Activated naive CD8-positive, alpha-beta T cell treated with anti-CD3 and anti-CD28 coated beads, Interleukin-2, amount 10 ng/mL, durations not matched to agents 7 days and 5 days (primary cell): ENCODE measurements at regions not wholly inside any gene's neighbourhood (a gene's known extent, or its start where the extent isn't known, plus 50 kb on each side); places are given as distances from the start of the nearest gene placed in this dataset.

Experiments
- ATAC-seq: fragments of 150-1000 bp; cut with Tn5 transposase; one replicate; pipeline ENCODE4 v1.10.0; 2021; ENCODE audit warnings: low read depth, moderate library complexity
- POLR2A ChIA-PET: fragments of 350-600 bp; sonication (Branson Sonifier 250); formaldehyde crosslinking; loops from one replicate; lab custom pipeline; 2021; ENCODE audit warnings: antibody characterized with exemption; lab: Charles Lee
- DNase-seq: peaks from one replicate; pipeline ENCODE4 v3.0.0; 2021
- H3K27ac Mint-ChIP-seq: one replicate; pipeline ENCODE4 v1.8.0; 2022; ENCODE audit warnings: mild to moderate bottlenecking, mixed read lengths
- H3K27me3 Mint-ChIP-seq: one replicate; pipeline ENCODE4 v1.8.0; 2022; ENCODE audit warnings: mild to moderate bottlenecking, moderate library complexity, mixed read lengths
- H3K36me3 Mint-ChIP-seq: one replicate; pipeline ENCODE4 v1.8.0; 2021; ENCODE audit warnings: mild to moderate bottlenecking, mixed read lengths
- H3K4me1 Mint-ChIP-seq: one replicate; pipeline ENCODE4 v1.8.0; 2021; ENCODE audit warnings: mixed read lengths
- H3K4me3 Mint-ChIP-seq: one replicate; pipeline ENCODE4 v1.8.0; 2022; ENCODE audit warnings: mild to moderate bottlenecking, moderate library complexity, mixed read lengths
- H3K9me3 Mint-ChIP-seq: one replicate; pipeline ENCODE4 v1.8.0; 2021; ENCODE audit warnings: mixed read lengths

DNA sequence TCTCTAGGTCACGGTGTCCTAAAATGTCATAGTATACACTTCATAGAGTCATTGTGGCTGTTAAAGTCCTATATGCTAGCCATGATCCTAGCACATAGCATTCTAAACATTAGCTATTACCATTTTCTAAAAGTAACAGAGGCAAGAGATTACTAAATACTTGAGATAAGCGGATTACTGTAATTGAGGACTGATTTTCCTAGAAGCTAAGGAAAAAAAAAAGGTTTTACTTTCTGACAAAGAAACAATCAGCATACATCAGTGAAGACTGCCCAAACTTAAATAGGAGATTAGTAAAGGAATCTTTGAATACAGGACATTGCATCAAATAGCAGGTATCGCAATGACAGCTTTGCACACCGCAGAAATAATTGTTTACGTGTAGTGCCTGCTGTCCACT, 91.3 kb upstream of the HNRNPU start:
- DNase-seq (no peak), ATAC-seq (no peak)
- POLR2A ChIA-PET = no interaction called here
- Mint-ChIP-seq H3K4me3 (no peak overlapping the region), H3K4me1 (peaks cover 4% of the 10 kb centered on the region), H3K9me3 (no peaks in the 10 kb centered on the region), H3K27ac (no peak overlapping the region), H3K36me3 (no peaks in the 10 kb centered on the region), H3K27me3 (peaks cover 7% of the 10 kb centered on the region)

DNA sequence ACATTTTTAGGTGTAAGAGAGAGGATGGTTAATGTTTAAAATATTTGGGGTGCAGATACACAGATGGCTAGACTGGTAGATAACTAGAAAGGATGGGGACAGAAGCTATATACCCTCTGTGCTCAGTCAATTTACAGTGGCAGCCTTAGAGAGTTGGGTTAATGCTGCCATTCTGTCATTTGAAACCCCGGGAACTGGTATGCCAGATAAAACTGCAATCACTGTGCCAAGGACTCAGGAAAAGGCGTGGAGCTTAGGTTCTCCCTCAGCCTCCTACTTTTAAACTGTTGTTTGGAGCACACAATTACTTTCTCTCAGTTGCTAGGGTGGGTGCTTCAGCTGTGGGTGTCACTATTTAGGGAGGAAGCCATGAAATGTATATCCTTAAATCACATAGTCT, 90.0 kb upstream of the HNRNPU start:
- POLR2A ChIA-PET = no interaction called here
- ATAC-seq = no peak
- Mint-ChIP-seq H3K27ac (no peak overlapping the region), H3K36me3 (no peaks in the 10 kb centered on the region), H3K4me1 (peaks cover 4% of the 10 kb centered on the region), H3K9me3 (no peaks in the 10 kb centered on the region), H3K27me3 (peaks cover 7% of the 10 kb centered on the region), H3K4me3 (no peak overlapping the region)
- no peak for DNase-seq

DNA sequence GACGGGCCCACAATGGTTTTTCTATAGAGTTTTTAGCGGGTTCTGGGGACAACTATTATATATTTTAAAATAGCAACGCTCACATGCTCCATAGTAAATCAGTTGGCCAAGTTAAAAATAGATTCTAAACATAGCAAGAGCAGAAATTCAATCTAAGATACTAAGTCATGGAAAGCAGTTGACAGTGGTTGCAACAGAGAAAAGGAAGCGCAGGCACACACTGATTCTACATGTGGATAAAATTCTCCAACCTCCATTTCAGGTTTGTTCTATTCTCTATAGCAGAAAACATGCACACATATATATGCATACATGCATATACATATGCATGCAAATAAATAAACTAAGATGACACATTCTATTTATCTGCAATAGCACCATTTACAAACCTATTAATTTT, 89.6 kb upstream of the HNRNPU start:
- Mint-ChIP-seq H3K36me3 (no peaks in the 10 kb centered on the region), H3K27me3 (peaks cover 7% of the 10 kb centered on the region), H3K4me1 (peaks cover 4% of the 10 kb centered on the region), H3K9me3 (no peaks in the 10 kb centered on the region), H3K27ac (no peak overlapping the region), H3K4me3 (no peak overlapping the region)
- ATAC-seq = no peak
- no peak for DNase-seq
- POLR2A ChIA-PET = no interaction called here

DNA sequence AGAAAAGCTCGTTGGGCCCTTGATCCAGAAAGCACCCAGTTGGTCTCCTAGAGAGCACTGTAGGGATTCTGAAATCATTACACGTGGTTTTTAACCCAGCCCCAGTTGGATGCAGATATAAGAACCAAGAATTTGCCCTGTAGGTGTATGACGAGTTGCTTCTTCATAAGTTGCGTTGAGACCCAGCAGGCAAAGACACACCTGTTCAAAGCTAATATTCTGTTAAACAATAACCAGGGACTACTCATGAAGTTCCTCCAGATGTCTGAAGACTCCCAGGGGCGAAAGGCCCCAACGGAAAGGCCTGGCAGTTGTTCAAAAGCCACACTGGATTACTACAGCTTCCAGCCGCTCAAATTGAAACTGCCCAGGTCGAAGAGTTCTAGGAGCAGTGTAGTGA, 88.6 kb upstream of the HNRNPU start:
- Mint-ChIP-seq H3K36me3 (no peaks in the 10 kb centered on the region), H3K27ac (no peak overlapping the region), H3K27me3 (peaks cover 7% of the 10 kb centered on the region), H3K4me3 (no peak overlapping the region), H3K9me3 (no peaks in the 10 kb centered on the region), H3K4me1 (peaks cover 4% of the 10 kb centered on the region)
- no peak for ATAC-seq
- POLR2A ChIA-PET = no interaction called here
- DNase-seq = no peak

DNA sequence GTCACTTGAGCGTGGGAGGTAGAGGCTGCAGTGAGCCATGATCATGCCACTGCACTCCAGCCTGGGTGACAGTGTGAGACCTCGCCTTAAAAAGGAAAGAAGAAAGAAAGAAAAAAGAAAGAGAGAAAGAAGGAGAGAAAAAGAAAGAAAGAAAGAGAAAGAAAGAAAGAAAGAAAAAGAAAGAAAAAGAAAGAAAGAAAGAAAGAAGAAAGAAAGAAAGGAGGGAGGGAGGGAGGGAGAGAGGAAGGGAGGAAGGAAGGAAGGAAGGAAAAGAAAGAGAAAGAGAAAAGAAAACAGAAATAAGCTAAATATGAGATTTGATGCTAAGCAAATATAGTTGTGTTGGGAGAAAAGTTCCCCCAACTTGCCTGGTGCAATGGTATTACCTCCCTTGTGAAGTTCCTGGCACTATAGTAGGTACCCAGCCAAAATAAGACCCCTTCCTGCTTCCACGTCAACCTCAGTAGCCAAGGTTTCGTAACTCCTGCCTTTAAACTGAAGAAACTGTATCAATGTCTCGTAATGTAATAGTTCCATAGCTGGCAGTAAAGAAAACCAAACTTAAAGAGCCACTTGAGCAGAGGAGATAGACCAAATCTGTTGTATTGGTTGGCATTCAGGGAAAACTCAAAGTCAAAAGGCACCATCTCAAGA, 88.1 kb upstream of the HNRNPU start:
- H3K4me3 Mint-ChIP-seq = no peak overlapping the region
- peaks cover 7% of the 10 kb centered on the region for H3K27me3 Mint-ChIP-seq
- no peaks in the 10 kb centered on the region for H3K9me3 Mint-ChIP-seq
- DNase-seq = no peak
- ATAC-seq = no peak
- H3K4me1 Mint-ChIP-seq = no peaks in the 10 kb centered on the region
- no peak overlapping the region for H3K27ac Mint-ChIP-seq
- POLR2A ChIA-PET = no interaction called here
- H3K36me3 Mint-ChIP-seq = no peaks in the 10 kb centered on the region

DNA sequence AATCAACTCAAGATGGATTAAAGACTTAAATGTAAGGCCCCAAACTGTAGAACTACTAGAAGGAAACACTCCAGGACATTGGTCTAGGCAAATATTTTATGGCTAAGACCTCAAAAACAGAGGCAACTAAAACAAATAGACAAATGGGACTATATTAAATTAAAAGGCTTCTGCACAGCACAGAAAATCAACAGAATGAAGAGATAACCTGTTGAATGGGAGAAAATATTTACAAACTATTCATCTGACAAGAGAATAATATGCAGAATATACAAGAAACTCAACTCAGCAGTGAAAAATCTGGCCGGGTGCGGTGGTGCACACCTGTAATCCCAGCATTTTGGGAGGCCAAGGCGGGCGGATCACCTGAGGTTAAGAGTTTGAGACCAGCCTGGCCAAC, 84.1 kb upstream of the HNRNPU start:
- POLR2A ChIA-PET = no interaction called here

DNA sequence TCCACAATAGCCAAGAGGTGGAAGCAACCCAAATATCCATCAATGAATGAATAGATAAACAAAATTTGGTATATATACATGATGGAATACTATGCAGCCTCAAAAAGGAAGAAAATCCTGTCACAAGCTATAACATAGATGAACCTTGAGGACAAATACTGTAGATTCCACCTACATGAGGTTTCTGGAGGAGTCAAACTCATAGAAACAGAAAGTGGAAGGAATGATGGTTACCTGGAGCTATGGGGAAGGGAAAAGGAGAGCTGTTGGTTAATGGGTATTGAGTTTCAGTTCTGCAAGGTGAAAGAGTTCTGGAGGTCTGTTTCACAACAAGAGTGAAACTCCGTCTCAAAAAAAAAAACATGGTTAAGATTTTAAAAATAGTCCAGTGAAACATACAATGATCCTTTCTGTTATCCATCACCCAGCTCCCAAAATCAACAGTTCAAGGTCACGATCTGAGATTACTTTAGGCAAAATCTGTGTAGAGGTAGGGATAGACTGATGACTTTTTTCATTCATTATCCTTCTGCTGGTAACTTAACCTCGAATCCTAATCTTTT, 80.8 kb upstream of the HNRNPU start:
- H3K9me3 Mint-ChIP-seq = no peaks in the 10 kb centered on the region
- no peak for ATAC-seq
- no peaks in the 10 kb centered on the region for H3K4me1 Mint-ChIP-seq
- no peak overlapping the region for H3K4me3 Mint-ChIP-seq
- H3K27me3 Mint-ChIP-seq = no peaks in the 10 kb centered on the region
- peaks cover 2% of the 10 kb centered on the region for H3K36me3 Mint-ChIP-seq
- no peak overlapping the region for H3K27ac Mint-ChIP-seq
- POLR2A ChIA-PET = no interaction called here
- DNase-seq = no peak

More for the DNA sequence above, 84.1 kb upstream of the HNRNPU start:
- ATAC-seq = no peak
- Mint-ChIP-seq H3K27me3 (no peaks in the 10 kb centered on the region), H3K27ac (no peak overlapping the region), H3K4me1 (no peaks in the 10 kb centered on the region), H3K4me3 (no peak overlapping the region), H3K36me3 (peaks cover 2% of the 10 kb centered on the region), H3K9me3 (no peaks in the 10 kb centered on the region)
- DNase-seq = no peak

DNA sequence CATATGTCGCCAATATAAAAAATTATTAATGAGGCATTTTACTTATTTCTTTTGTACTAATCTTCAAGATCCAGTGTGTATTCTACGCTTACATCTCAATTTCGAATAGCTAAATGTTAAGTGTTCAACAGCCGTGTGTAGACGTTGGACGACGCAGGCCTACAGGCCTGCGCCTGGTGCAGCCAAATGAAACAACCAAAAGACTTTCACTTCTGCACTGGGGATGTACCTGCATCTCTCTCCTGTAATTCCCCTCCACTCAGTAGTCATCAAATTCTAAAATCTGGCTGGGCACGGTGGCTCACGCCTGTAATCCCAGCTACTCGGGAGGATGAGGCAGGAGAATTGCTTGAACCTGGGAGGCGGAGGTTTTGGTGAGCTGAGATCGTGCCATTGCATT, 76.8 kb upstream of the HNRNPU start:
- H3K36me3 Mint-ChIP-seq = peaks cover 2% of the 10 kb centered on the region
- no peak for ATAC-seq
- no peaks in the 10 kb centered on the region for H3K4me1 Mint-ChIP-seq
- H3K27me3 Mint-ChIP-seq = no peaks in the 10 kb centered on the region
- DNase-seq = no peak
- H3K4me3 Mint-ChIP-seq = no peak overlapping the region
- POLR2A ChIA-PET = no interaction called here
- H3K9me3 Mint-ChIP-seq = no peaks in the 10 kb centered on the region
- H3K27ac Mint-ChIP-seq = no peak overlapping the region

DNA sequence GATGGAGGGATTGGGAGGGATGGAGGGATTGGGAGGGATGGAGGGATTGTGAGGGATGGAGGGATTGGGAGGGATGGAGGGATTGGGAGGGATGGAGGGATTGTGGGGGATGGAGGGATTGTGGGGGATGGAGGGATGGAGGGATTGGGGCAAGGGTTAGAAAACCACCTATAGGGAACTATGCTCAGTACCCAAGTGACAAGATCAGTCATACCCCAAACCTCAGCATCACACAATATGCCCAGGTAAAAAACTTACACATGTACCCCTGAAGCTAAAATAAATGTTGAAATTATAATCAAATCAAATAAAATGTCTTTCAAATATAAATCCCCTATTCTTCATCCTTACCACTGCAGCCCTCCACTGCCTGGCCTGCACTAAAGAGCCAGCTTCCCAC, 72.8 kb upstream of the HNRNPU start:
- ATAC-seq (no peak), DNase-seq (no peak)
- no peaks in the 10 kb centered on the region for H3K36me3 Mint-ChIP-seq
- H3K27ac Mint-ChIP-seq = no peak overlapping the region
- H3K4me3 Mint-ChIP-seq = no peak overlapping the region
- POLR2A ChIA-PET = no interaction called here
- H3K27me3 Mint-ChIP-seq = no peaks in the 10 kb centered on the region
- H3K4me1 Mint-ChIP-seq = no peaks in the 10 kb centered on the region
- no peaks in the 10 kb centered on the region for H3K9me3 Mint-ChIP-seq

DNA sequence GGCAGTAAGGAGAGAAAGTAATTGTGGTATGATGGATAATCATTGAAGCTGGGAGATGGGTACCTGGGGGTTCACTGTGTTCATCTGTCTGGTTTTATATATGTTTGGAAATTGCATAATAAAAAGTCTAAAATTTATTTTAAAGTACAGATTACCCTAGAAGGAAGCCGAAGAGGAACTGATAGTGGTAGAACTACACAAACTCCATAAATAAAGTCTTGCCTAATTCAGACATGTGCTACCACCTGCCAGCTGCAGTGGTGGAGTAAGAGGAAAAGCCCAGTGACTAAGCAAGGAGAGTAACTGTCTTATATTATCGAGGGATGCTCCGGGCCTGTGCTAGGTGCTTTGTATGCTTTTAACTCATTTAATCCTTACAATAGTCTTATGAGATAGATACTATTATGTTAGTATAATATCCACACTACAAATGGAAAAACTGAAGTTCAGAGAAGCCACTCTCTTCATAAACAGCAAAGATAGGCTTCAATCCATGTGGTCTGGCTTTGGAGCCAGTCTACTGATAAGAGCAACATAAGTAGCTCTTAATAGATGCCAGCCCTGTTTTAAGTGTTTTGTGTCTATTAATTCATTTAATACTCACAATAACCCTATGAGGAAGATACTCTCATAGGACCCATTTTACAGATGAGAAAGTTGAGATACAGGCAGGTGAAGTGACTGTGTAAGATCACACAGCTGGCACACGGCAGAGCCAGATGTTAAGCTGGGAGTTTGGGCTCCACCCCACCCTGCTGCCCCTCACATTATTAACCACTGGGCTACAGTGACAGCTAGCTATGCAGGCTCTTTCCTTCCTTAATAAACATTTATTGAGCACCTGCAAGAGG, 56.8 kb upstream of the HNRNPU start:
- no peak for ATAC-seq

DNA sequence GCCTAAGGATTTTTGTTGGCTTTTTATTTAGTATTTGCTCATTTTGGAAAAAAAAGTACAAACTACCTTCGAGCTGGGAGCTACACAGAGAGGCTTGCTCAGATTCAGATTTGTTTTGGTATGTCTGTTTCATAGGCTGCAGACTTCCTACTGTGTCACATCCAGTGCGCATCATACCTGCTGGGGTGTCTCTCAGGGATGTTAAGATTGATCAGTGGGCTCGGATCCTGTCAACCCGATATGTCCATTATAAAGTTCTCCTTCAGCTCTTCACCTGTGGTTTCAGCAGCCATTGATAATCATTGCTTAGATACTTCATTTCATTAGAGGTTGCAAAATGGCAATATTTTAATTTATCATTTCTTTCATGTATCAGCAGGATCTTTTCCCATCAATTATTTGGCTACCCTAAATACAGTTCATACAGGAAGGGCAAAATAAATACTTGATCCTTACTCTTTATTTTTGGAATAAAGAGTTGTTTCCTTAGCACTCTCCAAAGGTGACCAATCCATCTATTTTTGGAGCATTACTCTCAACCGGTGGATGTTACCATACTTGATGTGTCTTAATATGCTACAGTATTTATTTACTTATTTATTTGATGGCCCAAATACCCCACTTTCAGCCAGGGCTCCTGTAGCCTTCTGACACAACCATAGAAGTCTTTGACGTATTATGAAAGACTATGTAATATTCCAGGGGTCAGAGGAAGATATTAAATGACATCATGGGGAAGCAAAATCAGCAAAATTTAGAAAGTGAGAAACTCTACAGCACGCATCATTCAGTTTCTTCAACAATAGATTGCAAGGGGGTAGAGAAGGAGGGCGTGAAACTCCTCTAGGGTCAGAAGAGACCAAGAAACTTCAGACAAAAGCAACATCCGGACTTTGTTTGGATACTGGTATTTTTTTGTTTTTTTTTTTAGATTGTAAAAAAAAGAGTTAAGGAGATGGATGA, 55.3 kb upstream of the HNRNPU start:
- peaks cover 19% of the 10 kb centered on the region for H3K27me3 Mint-ChIP-seq
- no peaks in the 10 kb centered on the region for H3K36me3 Mint-ChIP-seq
- no peaks in the 10 kb centered on the region for H3K9me3 Mint-ChIP-seq
- ATAC-seq (no peak), DNase-seq (no peak)
- H3K4me1 Mint-ChIP-seq = peaks cover 4% of the 10 kb centered on the region
- no peak overlapping the region for H3K27ac Mint-ChIP-seq
- POLR2A ChIA-PET = interaction anchor here (1.7 kb wide), 1 partner anchor 50 kb away, joined by 6 read pairs; a partner anchor contains a TSS
- H3K4me3 Mint-ChIP-seq = peak overlapping the region; percentile 76

More for the DNA sequence above, 56.8 kb upstream of the HNRNPU start:
- H3K4me1 Mint-ChIP-seq = peaks cover 4% of the 10 kb centered on the region
- peaks cover 19% of the 10 kb centered on the region for H3K27me3 Mint-ChIP-seq
- no peaks in the 10 kb centered on the region for H3K9me3 Mint-ChIP-seq
- H3K4me3 Mint-ChIP-seq = no peak overlapping the region
- no peak overlapping the region for H3K27ac Mint-ChIP-seq
- POLR2A ChIA-PET = interaction anchor here (0.6 to 0.9 kb wide), 2 partner anchors 191 to 228 kb away, joined by 3 to 4 read pairs; no protein-coding TSS in a partner anchor
- DNase-seq = no peak
- H3K36me3 Mint-ChIP-seq = no peaks in the 10 kb centered on the region

DNA sequence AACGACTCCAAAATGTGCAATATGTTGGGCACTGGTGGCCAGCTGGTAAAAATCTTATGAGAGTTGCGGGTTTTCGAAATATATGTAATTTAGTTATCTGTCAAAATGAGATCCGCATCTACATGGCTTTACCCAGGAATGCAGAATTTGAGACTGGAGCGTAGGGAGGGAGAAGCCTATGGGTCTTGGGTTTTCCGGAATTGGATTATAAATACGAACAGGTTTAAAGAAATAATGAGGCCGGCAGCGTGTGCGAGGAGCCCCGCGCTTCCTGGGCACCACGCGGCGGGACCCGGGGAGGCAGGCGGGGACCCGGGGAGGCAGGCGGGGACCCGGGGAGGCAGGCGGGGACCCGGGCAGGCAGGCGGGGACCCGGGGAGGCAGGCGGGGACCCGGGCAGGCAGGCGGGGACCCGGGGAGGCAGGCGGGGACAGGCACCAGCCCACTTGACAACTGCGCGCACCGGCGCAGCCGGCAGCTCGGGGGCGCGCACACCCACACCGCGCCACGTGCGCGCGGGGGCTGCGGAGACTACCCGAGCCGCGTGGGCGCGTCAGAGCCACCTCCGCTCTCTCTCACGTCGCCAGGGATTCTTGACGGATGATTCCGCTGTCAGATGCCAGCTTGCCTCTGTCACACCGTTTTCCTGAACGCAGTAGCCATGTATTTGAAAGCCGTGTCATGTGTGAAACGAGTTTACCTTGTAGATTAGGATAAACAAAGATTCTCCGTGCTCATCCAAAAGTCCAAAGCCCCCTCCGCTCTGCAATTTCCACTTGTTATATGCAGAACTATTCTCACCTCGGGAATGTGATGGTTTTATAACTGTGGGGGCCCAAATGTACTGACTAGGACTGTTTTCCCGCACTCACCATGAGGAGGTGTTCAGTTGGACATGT, 54.3 kb upstream of the HNRNPU start:
- peak overlapping the region; percentile 40 for H3K27ac Mint-ChIP-seq
- peaks cover 4% of the 10 kb centered on the region for H3K4me1 Mint-ChIP-seq
- H3K36me3 Mint-ChIP-seq = no peaks in the 10 kb centered on the region
- ATAC-seq = peak; percentile 87
- H3K9me3 Mint-ChIP-seq = no peaks in the 10 kb centered on the region
- POLR2A ChIA-PET = interaction anchor here (1.7 kb wide), 1 partner anchor 51 kb away, joined by 6 read pairs; a partner anchor contains a TSS
- H3K4me3 Mint-ChIP-seq = peak overlapping the region; percentile 76
- H3K27me3 Mint-ChIP-seq = peaks cover 15% of the 10 kb centered on the region
- peak; percentile 69 for DNase-seq
